A549 (cell line): ENCODE measurements at regions not wholly inside any gene's neighbourhood (a gene's known extent, or its start where the extent isn't known, plus 50 kb on each side); places are given as distances from the start of the nearest gene placed in this dataset.

Experiments used
- ATAC-seq, 2 experiments: fragments of 200-7000 bp in 1 of 2; fragments of >200 bp in 1 of 2; cut with Nextera tagmentation in 1 of 2; cut with Tn5 transposase in 1 of 2; 3 replicates each; pipeline versions ENCODE4 v1.8.0 to v1.9.1; 2018 to 2020; ENCODE audit warnings: mild to moderate bottlenecking in 1 of 2, moderate library complexity in 1 of 2
- CTCF ChIA-PET: fragments of 300-600 bp; sonication (Branson Sonifier 250); formaldehyde crosslinking; extraction: SDS; loops from one replicate; lab custom pipeline; 2021; ENCODE audit warnings: antibody characterized with exemption, inconsistent platforms; lab: Yijun Ruan, JAX
- POLR2A ChIA-PET: fragments of 350-600 bp; formaldehyde crosslinking; extraction: SDS; loops from one replicate; lab custom pipeline; 2021; ENCODE audit warnings: antibody characterized with exemption, inconsistent platforms; lab: Yijun Ruan, JAX
- DNase-seq, 2 experiments: peaks; one replicate each; pipeline versions ENCODE4 v3.0.0 to v3.0.0-alpha.2; 2011 to 2016; ENCODE audit warnings: low read depth in 1 of 2, low spot score in 1 of 2
- FAIRE-seq: peaks from 2 replicates; lab custom pipeline; 2011; peaks lifted over from hg19 to GRCh38; lab: Jason Lieb, UNC
- H3K27ac ChIP-seq, 2 experiments: fragments of >200 bp; sonication (Bioruptor Twin); formaldehyde crosslinking; 3 replicates each; pipeline ENCODE4 v1.5.1; 2016 to 2017
- H3K4me1 ChIP-seq: fragments of >200 bp; sonication (Bioruptor Twin); formaldehyde crosslinking; 3 replicates; pipeline ENCODE4 v1.6.1; 2016
- H3K4me2 ChIP-seq: fragments of >200 bp; sonication (Bioruptor Twin); formaldehyde crosslinking; 3 replicates; pipeline ENCODE4 v1.6.1; 2016
- H3K4me3 ChIP-seq: fragments of >200 bp; sonication (Bioruptor Twin); formaldehyde crosslinking; 3 replicates; pipeline ENCODE4 v1.5.1; 2016
- H3K9me3 ChIP-seq: fragments of >200 bp; sonication (Bioruptor Twin); formaldehyde crosslinking; 3 replicates; pipeline ENCODE4 v1.6.1; 2016
- ATOH8 ChIP-seq: fragments of 250-450 bp; sonication (Bioruptor Pico); IDR thresholded peaks from 2 replicates; pipeline ENCODE4 v1.5.0; 2020; ENCODE audit warnings: low read depth, mild to moderate bottlenecking, moderate library complexity
- CEBPB ChIP-seq, 2 experiments: fragments of >200 bp in 1 of 2; sonication (Bioruptor Twin) in 1 of 2; formaldehyde crosslinking in 1 of 2; IDR thresholded peaks; 2 replicates each; pipeline ENCODE4 v1.6.1; 2012 to 2016
- EHF ChIP-seq: fragments of 250-450 bp; sonication (Bioruptor Pico); IDR thresholded peaks from 2 replicates; pipeline ENCODE4 v1.5.0; 2020; ENCODE audit warnings: mild to moderate bottlenecking
- EHMT2 ChIP-seq: fragments of 200-600 bp; sonication (generic); IDR thresholded peaks from 2 replicates; pipeline ENCODE4 v1.6.1; 2016; ENCODE audit warnings: antibody characterized with exemption, low read depth, mild to moderate bottlenecking, moderate library complexity
- GATA3 ChIP-seq: IDR thresholded peaks from 2 replicates; pipeline ENCODE4 v1.6.1; 2012; ENCODE audit warnings: borderline replicate concordance
- HDAC2 ChIP-seq: fragments of 200-600 bp; sonication (generic); IDR thresholded peaks from 2 replicates; pipeline ENCODE4 v1.6.1; 2016
- HOXB5 ChIP-seq: fragments of 250-450 bp; sonication (Bioruptor Pico); IDR thresholded peaks from 2 replicates; pipeline ENCODE4 v1.5.0; 2020; ENCODE audit warnings: mild to moderate bottlenecking, moderate library complexity
- JUNB ChIP-seq: fragments of >200 bp; sonication (Bioruptor Twin); formaldehyde crosslinking; IDR thresholded peaks from 2 replicates; pipeline ENCODE4 v1.6.1; 2016
- KDM1A ChIP-seq: fragments of 200-600 bp; sonication (generic); IDR thresholded peaks from 2 replicates; pipeline ENCODE4 v1.6.1; 2016; ENCODE audit warnings: low read depth, mild to moderate bottlenecking
- KDM5A ChIP-seq: fragments of 200-600 bp; sonication (generic); IDR thresholded peaks from 2 replicates; pipeline ENCODE4 v1.6.1; 2016; ENCODE audit warnings: antibody characterized with exemption, mild to moderate bottlenecking
- MAFK ChIP-seq: fragments of 450-650 bp; IDR thresholded peaks from 2 replicates; pipeline ENCODE4 v1.6.1; 2014; ENCODE audit not compliant: partially characterized antibody
- MYC ChIP-seq: IDR thresholded peaks from 2 replicates; pipeline ENCODE4 v1.6.1; 2012; ENCODE audit warnings: mild to moderate bottlenecking, inconsistent platforms, low read length, improper control_type of control experiment, borderline replicate concordance
- NR3C1 ChIP-seq: fragments of >200 bp; sonication (Bioruptor Twin); formaldehyde crosslinking; IDR thresholded peaks from 3 replicates; pipeline ENCODE4 v1.6.1; 2017
- PHF8 ChIP-seq: fragments of 200-600 bp; sonication (generic); IDR thresholded peaks from 2 replicates; pipeline ENCODE4 v1.6.1; 2016; ENCODE audit warnings: low read depth, mild to moderate bottlenecking, antibody characterized with exemption, moderate library complexity, borderline replicate concordance
- RARB ChIP-seq: fragments of 250-450 bp; sonication (Bioruptor Pico); IDR thresholded peaks from 2 replicates; pipeline ENCODE4 v1.8.0; 2021; ENCODE audit warnings: mild to moderate bottlenecking, moderate library complexity
- REST ChIP-seq: fragments of 200-600 bp; sonication (generic); IDR thresholded peaks from 2 replicates; pipeline ENCODE4 v1.6.1; 2016; ENCODE audit warnings: antibody characterized with exemption, mild to moderate bottlenecking, moderate library complexity
- TFCP2L1 ChIP-seq: fragments of 250-450 bp; sonication (Bioruptor Pico); IDR thresholded peaks from 2 replicates; pipeline ENCODE4 v1.5.0; 2021; ENCODE audit warnings: mild to moderate bottlenecking
- USF2 ChIP-seq: fragments of 450-650 bp; IDR thresholded peaks from 2 replicates; pipeline ENCODE4 v1.6.1; 2014; ENCODE audit warnings: antibody characterized with exemption
- ZC3H11A ChIP-seq: fragments of 450-650 bp; IDR thresholded peaks from 2 replicates; pipeline ENCODE4 v1.6.1; 2014; ENCODE audit warnings: antibody characterized with exemption, mild to moderate bottlenecking
- ZNF302 ChIP-seq: fragments of 250-450 bp; sonication (Bioruptor Pico); IDR thresholded peaks from 2 replicates; pipeline ENCODE4 v1.9.0; 2021; ENCODE audit warnings: inconsistent platforms, mild to moderate bottlenecking, moderate library complexity
- WGBS: methylation state at CpG from one replicate; pipeline ENCODE4 v1.1.6; 2017; ENCODE audit errors: missing lambda C conversion rate; 5-methylcytosine and 5-hydroxymethylcytosine counted together
- TF ChIP-seq, protein P1 (sequence below): IDR thresholded peaks from 2 replicates; pipeline ENCODE4 v1.6.1; 2012
- TF ChIP-seq, protein P2 (sequence below): fragments of >200 bp; sonication (Bioruptor Twin); formaldehyde crosslinking; IDR thresholded peaks from 2 replicates; pipeline ENCODE4 v1.6.1; 2016
- TF ChIP-seq, protein P3 (sequence below): fragments of >200 bp; sonication (Bioruptor Twin); formaldehyde crosslinking; IDR thresholded peaks from 3 replicates; pipeline ENCODE4 v1.5.1; 2016

DNA sequence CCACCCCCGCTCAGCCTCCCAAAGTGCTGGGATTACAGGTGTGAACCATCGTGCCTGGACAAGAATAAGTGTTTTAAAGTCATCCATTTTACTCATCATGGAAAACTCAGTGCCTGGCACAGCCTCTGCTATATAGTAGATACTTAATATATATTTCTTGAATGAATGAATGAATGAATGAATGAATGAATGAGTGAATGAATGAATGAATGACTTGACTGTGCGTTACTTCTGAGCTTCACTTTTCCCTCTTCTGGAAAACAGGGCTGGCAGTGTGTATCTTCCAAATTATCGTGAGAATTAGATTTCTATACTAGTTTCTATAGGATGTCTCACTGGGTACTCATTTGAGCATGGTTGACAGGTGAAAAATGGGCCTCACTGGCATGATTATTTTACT is 307.3 kb upstream of the ERCC4 start:
- no peak overlapping the region for H3K27ac ChIP-seq
- TF ChIP-seq ATOH8 (no peak), ZC3H11A (no peak), CEBPB (IDR thresholded peaks at IDR 0.05) (no peak), EHMT2 (no peak), ZNF302 (CRISPR knock-in tag) (no peak), USF2 (no peak), GATA3 (no peak), JUNB (no peak), HDAC2 (no peak), TFCP2L1 (CRISPR knock-in tag) (no peak), REST (no peak), MYC (no peak), KDM1A (no peak), EHF (CRISPR knock-in tag) (no peak), NR3C1 (no peak), KDM5A (no peak)
- TF ChIP-seq, protein P1, sequence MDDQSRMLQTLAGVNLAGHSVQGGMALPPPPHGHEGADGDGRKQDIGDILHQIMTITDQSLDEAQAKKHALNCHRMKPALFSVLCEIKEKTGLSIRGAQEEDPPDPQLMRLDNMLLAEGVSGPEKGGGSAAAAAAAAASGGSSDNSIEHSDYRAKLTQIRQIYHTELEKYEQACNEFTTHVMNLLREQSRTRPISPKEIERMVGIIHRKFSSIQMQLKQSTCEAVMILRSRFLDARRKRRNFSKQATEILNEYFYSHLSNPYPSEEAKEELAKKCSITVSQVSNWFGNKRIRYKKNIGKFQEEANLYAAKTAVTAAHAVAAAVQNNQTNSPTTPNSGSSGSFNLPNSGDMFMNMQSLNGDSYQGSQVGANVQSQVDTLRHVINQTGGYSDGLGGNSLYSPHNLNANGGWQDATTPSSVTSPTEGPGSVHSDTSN = no peak
- TF ChIP-seq, protein P2, sequence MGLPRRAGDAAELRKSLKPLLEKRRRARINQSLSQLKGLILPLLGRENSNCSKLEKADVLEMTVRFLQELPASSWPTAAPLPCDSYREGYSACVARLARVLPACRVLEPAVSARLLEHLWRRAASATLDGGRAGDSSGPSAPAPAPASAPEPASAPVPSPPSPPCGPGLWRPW = no peak
- 13% methylated on average over 4 of the region's 4 CpGs for WGBS
- H3K4me3 ChIP-seq = no peak overlapping the region
- H3K9me3 ChIP-seq = no peaks in the 10 kb centered on the region
- ATAC-seq (no peak), FAIRE-seq (no peak), DNase-seq (no peak)
- H3K4me2 ChIP-seq = no peak overlapping the region
- no peaks in the 10 kb centered on the region for H3K4me1 ChIP-seq
- POLR2A ChIA-PET = no interaction called here
- CTCF ChIA-PET = no interaction called here

- Histone ChIP-seq H3K27ac (no peak overlapping the region), H3K4me1 (no peaks in the 10 kb centered on the region), H3K9me3 (no peaks in the 10 kb centered on the region)
- WGBS = 5% methylated on average over 2 of the region's 2 CpGs
- no peak for ATAC-seq
- no peak for TF ChIP-seq EHF (CRISPR knock-in tag)
- no peak for TF ChIP-seq MAFK
- TF ChIP-seq, protein P3, sequence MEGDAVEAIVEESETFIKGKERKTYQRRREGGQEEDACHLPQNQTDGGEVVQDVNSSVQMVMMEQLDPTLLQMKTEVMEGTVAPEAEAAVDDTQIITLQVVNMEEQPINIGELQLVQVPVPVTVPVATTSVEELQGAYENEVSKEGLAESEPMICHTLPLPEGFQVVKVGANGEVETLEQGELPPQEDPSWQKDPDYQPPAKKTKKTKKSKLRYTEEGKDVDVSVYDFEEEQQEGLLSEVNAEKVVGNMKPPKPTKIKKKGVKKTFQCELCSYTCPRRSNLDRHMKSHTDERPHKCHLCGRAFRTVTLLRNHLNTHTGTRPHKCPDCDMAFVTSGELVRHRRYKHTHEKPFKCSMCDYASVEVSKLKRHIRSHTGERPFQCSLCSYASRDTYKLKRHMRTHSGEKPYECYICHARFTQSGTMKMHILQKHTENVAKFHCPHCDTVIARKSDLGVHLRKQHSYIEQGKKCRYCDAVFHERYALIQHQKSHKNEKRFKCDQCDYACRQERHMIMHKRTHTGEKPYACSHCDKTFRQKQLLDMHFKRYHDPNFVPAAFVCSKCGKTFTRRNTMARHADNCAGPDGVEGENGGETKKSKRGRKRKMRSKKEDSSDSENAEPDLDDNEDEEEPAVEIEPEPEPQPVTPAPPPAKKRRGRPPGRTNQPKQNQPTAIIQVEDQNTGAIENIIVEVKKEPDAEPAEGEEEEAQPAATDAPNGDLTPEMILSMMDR = no peak
- TF ChIP-seq MYC = no peak
- no peak for TF ChIP-seq PHF8
- no peak for TF ChIP-seq KDM5A
- no peak for TF ChIP-seq ZNF302 (CRISPR knock-in tag)
- no peak for TF ChIP-seq TFCP2L1 (CRISPR knock-in tag)
- no peak for TF ChIP-seq RARB (CRISPR knock-in tag)
- TF ChIP-seq HOXB5 = no peak
- TF ChIP-seq, all 56 proteins: peak for 0
- DNase-seq (no peak), FAIRE-seq (no peak)
- H3K4me2 ChIP-seq = no peak overlapping the region
- ChIA-PET POLR2A (no interaction called here), CTCF (no interaction called here)
- no peak overlapping the region for H3K4me3 ChIP-seq
Observed at GRCh38 chr16:13613165-13613564, 306.8 kb upstream of the ERCC4 start.
